ENCODE measurements at regions not wholly inside any gene's neighbourhood (a gene's known extent, or its start where the extent isn't known, plus 50 kb on each side); places are given as distances from the start of the nearest gene placed in this dataset.

- TF ChIP-seq CTCF (IDR thresholded peaks at IDR 0.05): no peak
- TF ChIP-seq POLR2A (IDR thresholded peaks at IDR 0.05): no peak
Observed at GRCh38 chr1:162977944-162978568, 91.1 kb upstream of the RGS4 start.

All from testis (tissue), 2 donors.